ENCODE measurements at regions not wholly inside any gene's neighbourhood (a gene's known extent, or its start where the extent isn't known, plus 50 kb on each side); places are given as distances from the start of the nearest gene placed in this dataset.

DNA sequence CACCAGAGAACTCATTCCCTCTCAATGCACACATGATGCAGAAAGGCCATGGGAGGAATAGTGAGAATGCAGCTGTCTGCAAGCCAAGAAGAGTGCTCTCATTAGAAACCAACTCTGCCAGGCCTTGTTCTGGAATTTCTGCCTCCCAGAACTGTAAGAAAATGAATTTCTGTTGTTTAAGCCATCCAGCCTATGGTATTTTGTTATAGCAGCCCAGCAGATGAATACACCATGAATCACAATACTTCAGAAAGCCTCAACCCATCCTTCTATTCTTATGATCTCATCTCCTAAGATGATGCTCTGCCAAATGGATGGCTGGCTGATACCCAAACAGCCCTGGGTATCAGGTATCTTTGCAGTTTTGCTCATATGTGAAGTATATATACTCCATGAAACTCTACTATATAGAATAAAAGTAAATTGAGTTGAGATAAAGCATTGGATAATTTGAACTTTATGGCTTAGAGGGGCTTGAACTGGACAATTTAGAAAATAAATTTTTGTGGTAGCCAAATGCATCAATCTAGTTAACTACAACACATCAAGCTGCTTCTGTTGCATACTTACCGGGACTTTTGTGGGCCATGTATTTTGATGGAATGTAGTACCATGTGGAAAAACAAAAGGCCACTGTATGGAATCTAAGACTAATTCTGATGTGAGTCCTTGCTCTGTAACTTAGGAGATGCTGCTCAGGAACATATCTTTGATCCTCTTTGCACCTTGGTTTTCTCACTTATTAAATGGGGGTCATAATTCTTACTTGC is 245.9 kb downstream of the HS3ST1 start:
- peak; percentile 15 for DNase-seq

DNA sequence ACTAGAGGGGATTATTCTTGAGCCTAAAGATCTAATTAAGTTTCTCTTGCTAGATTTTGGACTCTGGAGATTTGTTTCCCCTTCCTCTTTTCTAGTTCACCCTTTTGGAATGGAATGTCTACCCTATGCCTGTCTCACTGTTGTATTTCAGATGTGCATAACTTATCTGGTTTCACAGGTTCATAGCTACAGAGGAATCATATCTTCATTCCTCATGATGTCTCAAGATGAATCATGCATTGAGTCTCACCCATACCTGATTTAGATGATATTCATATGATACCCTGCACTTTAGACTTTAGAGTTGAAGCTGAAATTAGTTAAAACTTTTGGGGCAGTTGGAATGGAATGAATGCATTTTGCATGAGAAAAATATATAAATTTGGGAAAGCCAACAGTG is 246.7 kb downstream of the HS3ST1 start:
- DNase-seq, result no peak

DNA sequence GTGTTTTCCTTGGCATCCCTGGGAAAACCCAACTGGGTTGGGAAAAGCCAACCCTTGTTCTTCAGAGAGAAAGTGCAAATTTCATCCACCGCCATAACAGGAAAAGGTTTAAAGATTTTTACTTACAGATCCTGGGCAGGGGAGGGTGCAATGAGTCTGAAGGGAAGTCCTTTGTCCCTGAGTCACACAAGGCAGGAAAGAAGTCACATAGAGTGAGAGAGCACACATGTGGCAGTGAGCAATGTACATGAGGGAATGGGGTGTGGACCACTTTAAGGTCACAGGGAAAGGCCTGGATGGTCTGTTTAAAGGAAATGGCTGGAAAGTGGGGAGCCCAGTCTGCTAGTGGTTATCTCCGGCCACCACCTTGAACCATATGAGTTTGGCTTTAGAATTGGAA is 248.9 kb downstream of the HS3ST1 start:
- no peak for DNase-seq

DNA sequence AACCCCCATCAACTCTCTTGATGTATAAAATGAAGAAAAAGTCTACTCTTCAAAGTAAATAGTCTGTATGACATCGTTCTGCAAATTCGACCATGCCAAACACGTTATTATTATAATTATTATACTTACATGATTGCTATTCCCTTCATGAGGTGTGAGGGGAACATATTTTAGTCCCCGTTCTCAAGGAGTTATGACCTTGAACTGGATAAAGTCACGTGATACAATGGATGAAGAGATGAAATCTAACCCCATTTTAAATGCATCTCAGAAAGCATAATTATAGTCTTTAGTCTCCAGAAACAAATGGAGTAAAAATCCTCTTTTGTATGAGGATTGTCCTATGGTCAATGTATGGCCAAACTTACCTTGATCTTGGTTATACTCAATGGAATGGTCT is 250.3 kb downstream of the HS3ST1 start:
- DNase-seq, result no peak

DNA sequence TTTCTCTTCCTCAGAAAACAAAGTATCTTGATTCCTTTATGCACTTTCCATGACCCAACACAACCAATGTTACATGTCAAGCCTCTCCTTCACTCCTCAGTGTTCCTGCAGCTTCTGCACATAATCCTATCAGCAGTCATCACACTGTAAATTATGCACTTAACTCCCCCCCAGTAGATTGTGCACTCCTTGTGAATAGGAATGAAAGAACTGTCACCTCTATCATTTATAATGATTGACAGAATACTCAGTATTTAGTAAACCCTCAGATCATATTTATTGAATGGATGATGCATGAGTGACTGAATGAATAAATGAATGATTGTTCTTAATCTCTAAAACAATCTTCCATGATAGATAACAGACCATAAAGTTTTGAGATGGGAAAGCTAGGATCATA is 253.3 kb downstream of the HS3ST1 start:
- no peak for DNase-seq

DNA sequence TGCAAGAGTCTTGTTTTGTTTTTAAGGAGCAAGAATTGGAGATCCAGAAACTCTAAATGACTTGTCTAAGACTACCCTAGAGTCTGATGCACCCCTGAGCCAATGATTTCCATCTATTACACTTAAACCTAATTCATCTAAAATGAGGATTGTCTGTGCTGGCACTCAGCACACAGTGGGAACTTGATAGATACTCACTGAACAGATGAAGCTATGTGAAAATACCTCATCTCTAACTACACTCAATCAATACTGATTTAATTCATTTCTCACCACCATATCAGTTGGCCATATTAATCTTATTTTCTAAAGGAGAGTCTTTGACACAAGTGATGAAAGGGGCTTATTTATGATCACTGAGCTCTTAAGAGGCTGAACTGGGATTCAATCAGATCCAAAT is 262.1 kb downstream of the HS3ST1 start:
- no peak for DNase-seq

DNA sequence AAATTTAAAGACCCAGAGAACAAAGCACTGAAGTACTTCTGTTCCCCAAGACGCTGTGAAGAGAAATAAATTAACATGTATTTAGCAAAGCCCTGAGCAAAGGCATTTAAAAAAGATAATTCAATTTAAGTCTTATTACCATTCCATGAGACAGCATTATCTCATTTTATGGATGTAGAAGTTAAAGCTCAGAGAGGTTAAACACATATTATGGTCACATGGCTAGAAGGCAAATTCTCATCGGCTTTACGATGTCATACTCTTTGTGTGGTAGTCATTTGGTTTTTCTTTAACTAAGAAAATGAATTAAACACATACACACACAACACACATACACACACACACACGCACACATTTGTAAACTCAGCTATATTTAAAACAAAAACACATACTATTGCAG is 262.7 kb downstream of the HS3ST1 start:
- DNase-seq, result no peak

DNA sequence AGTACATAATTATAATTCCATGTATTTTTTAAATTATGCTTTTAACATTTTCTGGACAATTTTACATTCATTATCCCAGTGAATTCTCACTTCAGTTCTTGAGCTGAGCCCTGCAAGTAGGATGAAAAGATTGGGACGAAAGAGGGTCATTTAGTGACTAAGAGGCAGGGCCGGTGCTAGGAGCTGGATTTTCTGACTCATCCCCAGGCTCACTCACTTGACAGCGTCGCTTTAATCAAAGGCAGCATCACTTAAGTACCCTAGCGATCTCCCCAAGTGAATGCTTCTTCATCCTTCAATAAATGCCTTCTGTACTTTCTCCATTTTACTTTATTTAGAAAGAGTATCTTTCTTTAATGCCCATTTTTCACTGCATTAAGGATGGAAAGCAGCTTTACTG is 263.6 kb downstream of the HS3ST1 start:
- DNase-seq, result no peak

DNA sequence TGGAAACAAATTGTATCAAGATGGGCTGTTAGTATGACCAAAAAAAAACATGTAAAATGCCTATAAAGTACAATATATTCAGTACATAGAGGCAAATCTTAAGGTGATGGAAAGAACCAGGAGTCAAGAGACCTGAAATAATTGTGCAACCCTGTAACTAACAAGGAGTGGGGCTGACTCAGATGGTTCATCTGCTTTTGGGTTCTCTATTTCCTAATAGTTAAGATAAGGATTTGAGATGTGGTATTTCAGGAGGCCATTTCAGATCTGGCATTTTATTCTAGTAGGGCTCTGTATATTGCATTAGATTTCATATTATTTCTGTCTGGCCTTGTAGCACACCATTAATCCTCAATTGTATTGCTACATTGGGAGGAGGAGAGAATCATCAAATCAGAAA is 268.4 kb downstream of the HS3ST1 start:
- DNase-seq, result no peak

DNA sequence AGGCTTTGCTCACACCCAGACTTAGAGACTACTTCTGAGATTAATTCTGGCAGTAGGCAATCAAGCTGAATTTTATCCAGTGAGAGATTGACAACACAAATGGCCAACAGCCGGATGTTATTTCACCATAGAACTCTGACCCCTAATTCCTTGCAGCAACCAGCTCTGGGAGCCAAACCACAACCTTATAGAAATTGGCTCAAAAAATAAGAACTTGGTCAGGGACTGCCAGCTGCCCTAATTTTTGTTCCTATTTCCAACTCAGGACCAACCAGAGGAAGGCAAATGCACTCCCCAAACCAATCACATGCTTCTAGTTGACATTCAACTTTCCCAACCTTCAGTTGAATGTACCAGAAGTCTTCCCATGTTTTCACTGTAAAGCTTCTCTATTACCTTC is 269.7 kb downstream of the HS3ST1 start:
- no peak for DNase-seq

DNA sequence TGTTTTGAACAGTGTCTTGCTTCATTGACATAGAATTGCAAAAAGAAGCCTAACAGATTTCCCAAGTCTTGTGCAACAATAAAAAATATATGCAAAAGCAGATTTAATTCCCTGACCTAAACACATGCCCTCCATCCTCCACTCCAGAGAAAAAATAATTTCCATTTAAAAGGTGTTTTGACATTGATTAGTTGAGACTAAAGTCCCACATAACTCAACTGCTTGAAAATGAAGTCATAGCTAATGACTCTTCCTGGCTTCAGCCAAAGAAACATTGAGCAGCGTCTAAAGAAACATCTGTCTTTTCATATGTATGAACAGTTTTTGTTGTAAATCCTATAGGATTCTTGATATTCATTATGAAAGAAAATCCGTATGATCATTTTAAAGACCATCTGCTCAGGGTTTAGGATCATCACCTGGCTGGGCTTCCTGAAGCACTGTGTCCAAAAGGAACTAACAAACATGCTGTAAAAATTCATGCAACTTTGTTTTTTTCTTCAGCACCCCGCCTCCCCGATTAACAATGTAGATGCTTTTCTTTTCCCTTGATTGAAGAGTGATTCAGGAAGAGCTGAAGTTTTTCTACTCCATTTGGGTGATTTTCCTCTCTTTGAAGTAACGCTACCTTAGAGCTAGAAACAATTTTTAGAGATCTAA is 273.4 kb downstream of the HS3ST1 start:
- DNase-seq, result peak; percentile 29

DNA sequence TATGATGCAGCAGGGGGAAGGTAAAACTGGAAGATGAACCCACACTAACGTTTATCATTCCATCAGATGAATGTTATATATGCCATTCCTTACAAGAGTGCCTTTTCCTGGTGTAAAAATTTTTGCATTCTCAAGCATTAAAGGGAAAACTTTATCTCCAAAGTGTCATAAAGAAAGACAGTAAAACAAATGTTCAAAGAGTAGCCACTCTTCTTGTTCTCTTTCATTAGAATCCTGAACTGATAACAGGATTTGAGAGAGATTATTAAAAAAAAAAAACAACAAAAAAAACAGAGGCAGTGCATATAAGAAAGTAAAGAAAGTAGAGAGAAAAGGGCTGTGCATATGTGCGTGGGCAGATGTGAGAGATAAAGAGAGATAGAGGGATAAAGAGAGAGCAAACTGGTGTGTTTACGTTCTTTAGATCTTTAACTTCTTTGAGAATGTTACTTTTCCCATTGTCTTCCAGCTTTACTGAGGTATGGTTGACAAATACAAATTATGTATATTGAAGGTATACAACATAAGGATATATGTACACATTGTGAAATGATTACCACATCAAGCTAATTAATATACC is 275.4 kb downstream of the HS3ST1 start:
- DNase-seq, result no peak

DNA sequence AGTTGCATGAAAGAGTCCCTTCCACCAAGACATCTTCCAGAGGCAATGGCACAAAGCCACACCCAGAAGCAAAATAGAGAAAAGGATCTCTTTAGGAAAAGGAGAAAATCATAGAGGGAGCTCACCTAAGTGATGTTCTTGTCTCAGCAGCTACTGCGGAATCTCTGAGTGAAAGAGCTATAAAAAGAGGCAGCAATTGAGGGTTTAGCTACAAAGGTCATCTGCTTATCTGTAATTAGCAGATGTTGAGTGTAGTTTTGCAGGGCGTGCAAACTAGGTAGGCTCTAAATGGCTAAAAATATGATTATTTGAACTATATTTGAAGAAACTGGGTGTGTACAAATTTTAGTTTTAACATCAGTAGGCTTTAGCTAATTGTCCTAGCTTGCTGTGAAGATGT is 276.0 kb downstream of the HS3ST1 start:
- no peak for DNase-seq

DNA sequence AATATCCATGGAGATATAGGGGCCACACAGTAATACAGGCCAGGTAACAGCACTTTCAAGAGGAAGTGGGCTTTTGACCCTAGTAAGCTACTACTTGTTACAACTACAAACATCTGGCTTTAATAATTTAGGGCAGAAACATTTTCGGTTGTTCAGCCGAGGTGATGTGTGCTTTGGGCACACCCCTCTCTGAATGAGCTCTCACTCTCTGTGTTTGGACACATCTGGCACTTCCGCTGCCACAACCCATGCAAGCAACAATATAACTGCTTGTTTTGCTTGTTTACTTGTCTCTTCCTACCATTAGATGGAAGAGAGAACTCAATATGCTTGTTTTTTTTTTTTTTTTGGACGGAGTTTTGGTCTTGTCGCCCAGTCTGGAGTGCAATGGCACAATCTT is 277.2 kb downstream of the HS3ST1 start:
- no peak for DNase-seq

DNA sequence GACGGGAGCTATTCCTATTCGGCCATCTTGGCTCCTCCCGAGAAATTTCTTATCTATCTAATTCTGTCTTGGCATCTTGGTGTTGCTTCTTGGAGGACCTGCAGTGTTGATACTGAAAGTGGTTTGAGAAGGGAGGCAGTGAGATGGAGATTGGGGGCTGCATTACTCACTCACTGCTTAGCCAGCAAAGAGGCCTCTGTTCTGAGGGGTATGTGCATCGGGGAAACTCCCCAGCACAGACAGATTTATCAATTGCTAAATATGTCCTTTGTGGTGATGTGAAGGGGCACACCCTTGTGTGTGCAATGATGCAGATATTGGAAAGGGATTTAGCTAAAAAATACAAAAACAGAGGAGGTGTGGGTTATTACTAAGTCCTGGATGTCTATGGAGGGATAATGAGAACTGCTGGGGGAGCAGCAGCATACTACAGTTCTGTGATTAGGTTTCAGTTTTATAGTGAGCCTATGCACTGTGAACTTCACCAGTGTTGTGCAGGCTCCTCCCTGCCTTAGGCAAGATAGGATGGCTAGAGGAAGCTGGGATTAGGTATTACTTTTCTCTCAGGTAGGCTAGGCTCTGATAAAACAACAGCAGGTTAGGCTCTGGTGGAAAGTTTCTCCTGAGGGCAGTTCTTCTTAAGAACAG is 279.0 kb downstream of the HS3ST1 start:
- DNase-seq, result no peak

DNA sequence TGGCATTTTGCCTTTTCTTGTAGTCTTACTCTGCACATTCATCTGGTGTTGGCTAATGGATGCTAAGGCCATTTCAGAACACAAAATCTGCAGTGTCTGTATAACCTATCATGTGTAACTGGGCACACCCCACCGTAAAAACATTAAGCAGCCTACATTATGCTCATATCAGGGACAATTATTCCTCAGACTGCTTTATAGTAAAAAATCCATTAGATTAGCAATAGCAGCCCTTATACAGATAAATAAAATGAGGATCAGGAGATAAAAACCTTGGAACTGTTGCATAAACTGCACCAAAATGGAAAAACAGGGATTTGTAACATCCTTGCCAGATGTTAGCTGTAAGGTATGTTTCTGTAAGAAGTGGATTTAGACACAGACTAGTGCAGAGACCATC is 288.8 kb downstream of the HS3ST1 start:
- no peak for DNase-seq

DNA sequence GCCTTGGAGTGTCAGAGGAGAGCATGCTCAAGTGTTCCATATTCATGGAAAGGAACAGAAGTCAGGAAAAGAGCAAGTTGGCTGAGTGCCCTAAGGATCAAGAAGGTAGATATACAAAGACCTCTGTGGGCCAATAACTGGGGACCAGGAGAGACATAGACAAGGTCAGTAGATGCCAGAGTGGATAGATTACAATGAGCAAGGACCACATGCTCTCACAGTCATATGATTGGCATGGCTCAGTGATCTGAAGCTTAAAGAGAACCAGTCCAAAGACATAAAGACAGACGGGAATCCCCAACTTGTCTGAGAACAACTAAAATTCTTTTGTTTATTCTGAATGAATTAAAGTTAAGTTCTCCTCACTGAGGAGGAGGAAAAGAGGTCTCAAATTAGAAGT is 289.7 kb downstream of the HS3ST1 start:
- DNase-seq, result no peak

DNA sequence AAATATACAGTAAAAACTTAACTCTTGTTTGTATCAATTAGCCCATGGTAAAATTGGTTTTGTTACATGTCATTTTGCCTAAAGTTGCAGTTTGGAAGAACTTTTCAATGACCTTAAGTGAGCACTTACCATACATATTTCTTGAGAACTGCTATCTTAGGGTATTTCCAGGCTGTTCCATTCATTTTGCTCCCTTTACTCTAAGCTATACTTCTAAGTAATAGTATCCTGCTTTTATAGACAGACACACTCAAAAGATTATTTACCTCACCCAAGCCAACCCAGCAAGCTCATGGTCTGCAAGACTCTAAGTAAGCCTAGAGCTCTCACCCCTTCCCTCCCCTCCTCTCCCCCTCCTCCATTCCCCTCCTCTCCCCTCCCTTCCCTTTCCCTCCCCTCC is 294.0 kb downstream of the HS3ST1 start:
- DNase-seq, result no peak

DNA sequence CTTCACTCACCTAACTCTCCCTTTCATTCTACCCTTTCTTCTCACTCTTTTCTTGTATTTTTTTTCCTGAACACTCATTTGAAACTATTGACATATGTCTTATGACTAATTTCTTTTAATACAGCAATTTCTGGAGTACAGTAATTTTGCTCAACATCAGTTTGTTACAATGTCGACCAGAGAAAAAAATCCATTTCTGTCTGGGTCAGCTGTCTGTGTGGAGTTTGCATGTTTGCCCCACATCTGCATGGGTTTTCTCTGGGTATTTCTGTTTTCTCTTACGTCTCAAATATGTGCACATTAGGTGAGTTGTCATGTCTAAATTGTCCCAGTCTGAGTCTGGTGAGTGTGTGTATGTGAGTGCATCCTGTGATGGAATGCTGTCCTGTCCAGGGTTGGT is 294.8 kb downstream of the HS3ST1 start:
- no peak for DNase-seq

DNA sequence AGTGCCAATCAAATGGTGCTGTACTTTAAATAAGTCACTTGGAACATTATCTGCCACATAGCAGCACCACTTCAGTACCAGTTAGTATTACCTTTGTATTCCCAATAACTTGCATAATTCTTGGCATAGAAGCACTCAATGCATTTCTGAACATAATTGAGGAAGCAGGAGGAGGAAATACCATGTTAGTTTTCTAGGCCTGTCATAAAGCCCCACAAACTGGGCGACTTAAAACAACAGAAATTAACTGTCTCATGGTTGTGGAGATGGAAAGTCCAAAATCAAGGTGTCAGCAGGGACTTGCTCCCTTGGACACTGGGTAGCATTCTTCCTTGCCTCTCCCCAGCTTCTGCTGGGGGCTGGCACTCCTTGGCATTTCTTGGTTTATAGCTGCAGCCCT is 296.2 kb downstream of the HS3ST1 start:
- DNase-seq, result no peak

DNA sequence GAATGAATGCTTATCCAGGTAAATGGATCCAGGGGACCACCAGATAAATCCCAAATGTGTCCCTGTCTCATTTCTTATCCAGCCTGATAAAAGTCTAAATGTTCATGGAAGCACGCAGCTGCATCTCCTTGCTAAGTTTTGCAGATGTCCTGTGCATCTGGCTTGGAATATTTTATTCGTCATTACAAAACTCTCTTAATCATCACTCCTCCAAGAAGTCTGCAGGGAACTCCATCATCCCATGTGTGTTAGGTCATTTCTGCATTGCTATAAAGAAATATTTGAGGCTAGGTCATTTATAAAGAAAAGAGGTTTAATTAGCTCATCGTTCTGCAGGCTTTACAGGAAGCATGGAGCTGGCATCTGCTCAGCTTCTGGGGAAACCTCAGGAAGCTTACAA is 297.2 kb downstream of the HS3ST1 start:
- DNase-seq, result no peak

DNA sequence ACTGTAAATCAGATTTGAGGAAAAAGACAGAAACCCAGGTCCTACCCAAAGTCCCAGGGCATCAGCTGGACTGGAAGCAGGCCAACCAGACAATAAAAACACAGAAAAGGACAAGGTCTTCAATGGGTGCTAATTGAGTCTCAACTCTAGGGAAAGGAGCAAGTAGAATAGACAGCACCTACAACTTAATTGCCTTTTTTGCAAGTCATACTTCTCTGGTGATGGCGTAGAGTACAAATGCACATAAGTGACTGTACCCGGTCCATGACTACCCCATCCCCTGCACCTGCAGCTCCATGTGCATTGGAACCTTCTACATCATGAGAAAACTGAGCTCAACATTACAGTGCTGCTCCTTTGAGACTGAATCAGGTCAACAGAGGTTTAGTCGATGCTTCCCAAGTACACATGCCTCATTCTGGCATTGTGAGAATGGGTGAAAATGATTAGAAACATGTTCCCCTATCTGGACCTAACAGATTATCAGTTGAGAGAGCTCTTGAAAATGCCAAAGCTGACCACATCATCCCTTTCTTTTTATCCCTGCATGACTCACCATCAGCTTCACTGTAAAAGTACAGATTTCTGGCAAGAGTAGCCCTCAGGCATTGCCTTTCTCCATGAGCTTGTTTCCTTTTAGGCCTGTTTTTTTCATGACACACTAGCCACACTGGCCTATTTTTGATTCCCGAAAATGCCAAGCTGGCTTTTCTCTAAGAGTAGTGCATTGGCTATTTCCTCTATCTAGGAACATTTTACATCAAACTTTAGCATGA is 298.3 kb downstream of the HS3ST1 start:
- no peak for DNase-seq

DNA sequence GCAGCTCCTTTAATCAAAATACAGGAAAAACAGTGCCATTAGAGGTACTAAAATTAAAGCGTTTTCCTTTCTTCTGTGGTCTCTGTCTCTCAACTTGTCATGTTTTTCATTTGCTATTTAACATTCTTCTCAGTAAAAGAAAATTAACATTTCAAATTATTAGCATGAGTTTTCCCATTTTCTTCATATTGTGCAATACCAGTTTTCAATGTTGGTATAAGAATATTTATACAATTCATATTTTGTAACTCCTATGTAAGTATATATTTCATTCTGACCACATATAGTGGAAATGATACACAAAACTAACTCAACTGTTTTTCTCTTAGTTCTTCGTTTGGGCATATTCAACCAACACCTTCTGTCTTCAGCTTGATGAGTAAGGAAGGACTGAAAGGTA is 308.3 kb downstream of the HS3ST1 start:
- no peak for DNase-seq
